ENCODE measurements at regions not wholly inside any gene's neighbourhood (a gene's known extent, or its start where the extent isn't known, plus 50 kb on each side); places are given as distances from the start of the nearest gene placed in this dataset.

GRCh38 chr2:120669121-120669952 lies 66.3 kb upstream of the GLI2 start:
- Histone ChIP-seq H2AFZ (ENCODE audit: low read length) (no peak overlapping the region), H3K79me2 (ENCODE audit: insufficient read depth, low read length) (no peaks in the 10 kb centered on the region), H3K9me2 (ENCODE audit: low read depth, low read length) (no peaks in the 10 kb centered on the region), H3K27ac (ENCODE audit: low read depth, low read length, poor library complexity, severe bottlenecking) (no peak overlapping the region), H3K36me3 (ENCODE audit: insufficient read depth, low read length) (no peaks in the 10 kb centered on the region), H3K9me3 (ENCODE audit: low read length) (peaks cover 5% of the 10 kb centered on the region; the same call in 1 of the 2 replicates), H3F3A (ENCODE audit: insufficient read depth, low read length) (no peaks in the 10 kb centered on the region), H3K4me3 (ENCODE audit: low read depth, low read length, poor library complexity, severe bottlenecking) (no peak overlapping the region), H3K4me2 (ENCODE audit: low read length) (no peak overlapping the region), H3K9ac (ENCODE audit: low read length) (no peak overlapping the region), H3K4me1 (ENCODE audit: insufficient read depth, low read length, severe bottlenecking) (no peaks in the 10 kb centered on the region), H4K20me1 (ENCODE audit: insufficient read depth, low read length) (no peaks in the 10 kb centered on the region), H3K27me3 (ENCODE audit: insufficient read depth, low read length) (no peaks in the 10 kb centered on the region; the same call in 1 of the 2 replicates)
- TF ChIP-seq CTCF (IDR thresholded peaks at IDR 0.05; ENCODE audit: low read length): no peak
- TF ChIP-seq EZH2 (IDR thresholded peaks at IDR 0.05; ENCODE audit: borderline replicate concordance, low read length): no peak

GRCh38 chr2:120669971-120670370 lies 65.7 kb upstream of the GLI2 start:
- H3K27me3 ChIP-seq (ENCODE audit: insufficient read depth, low read length): no peaks in the 10 kb centered on the region; the same call in 1 of the 2 replicates
- TF ChIP-seq EZH2 (IDR thresholded peaks at IDR 0.05; ENCODE audit: borderline replicate concordance, low read length) (no peak), CTCF (IDR thresholded peaks at IDR 0.05; ENCODE audit: low read length) (no peak)
- H3K27ac ChIP-seq (ENCODE audit: low read depth, low read length, poor library complexity, severe bottlenecking): no peak overlapping the region
- H3K9me3 ChIP-seq (ENCODE audit: low read length): peaks cover 5% of the 10 kb centered on the region; the same call in 1 of the 2 replicates
- no peaks in the 10 kb centered on the region for H3K4me1 ChIP-seq (ENCODE audit: insufficient read depth, low read length, severe bottlenecking)
- H4K20me1 ChIP-seq (ENCODE audit: insufficient read depth, low read length): no peaks in the 10 kb centered on the region
- H3K79me2 ChIP-seq (ENCODE audit: insufficient read depth, low read length): no peaks in the 10 kb centered on the region
- no peak overlapping the region for H3K9ac ChIP-seq (ENCODE audit: low read length)
- no peak overlapping the region for H3K4me3 ChIP-seq (ENCODE audit: low read depth, low read length, poor library complexity, severe bottlenecking)
- H3F3A ChIP-seq (ENCODE audit: insufficient read depth, low read length): no peaks in the 10 kb centered on the region
- H3K36me3 ChIP-seq (ENCODE audit: insufficient read depth, low read length): no peaks in the 10 kb centered on the region
- no peaks in the 10 kb centered on the region for H3K9me2 ChIP-seq (ENCODE audit: low read depth, low read length)
- no peak overlapping the region for H2AFZ ChIP-seq (ENCODE audit: low read length)
- H3K4me2 ChIP-seq (ENCODE audit: low read length): no peak overlapping the region

GRCh38 chr2:120670371-120670770 lies 65.3 kb upstream of the GLI2 start:
- no peaks in the 10 kb centered on the region for H3F3A ChIP-seq (ENCODE audit: insufficient read depth, low read length)
- H3K9me2 ChIP-seq (ENCODE audit: low read depth, low read length): no peaks in the 10 kb centered on the region
- no peak overlapping the region for H3K4me2 ChIP-seq (ENCODE audit: low read length)
- H3K4me3 ChIP-seq (ENCODE audit: low read depth, low read length, poor library complexity, severe bottlenecking): no peak overlapping the region
- no peaks in the 10 kb centered on the region for H3K79me2 ChIP-seq (ENCODE audit: insufficient read depth, low read length)
- no peaks in the 10 kb centered on the region for H4K20me1 ChIP-seq (ENCODE audit: insufficient read depth, low read length)
- no peaks in the 10 kb centered on the region; the same call in 1 of the 2 replicates for H3K27me3 ChIP-seq (ENCODE audit: insufficient read depth, low read length)
- no peaks in the 10 kb centered on the region for H3K4me1 ChIP-seq (ENCODE audit: insufficient read depth, low read length, severe bottlenecking)
- TF ChIP-seq EZH2 (IDR thresholded peaks at IDR 0.05; ENCODE audit: borderline replicate concordance, low read length) (no peak), CTCF (IDR thresholded peaks at IDR 0.05; ENCODE audit: low read length) (no peak)
- no peak overlapping the region for H3K27ac ChIP-seq (ENCODE audit: low read depth, low read length, poor library complexity, severe bottlenecking)
- peaks cover 5% of the 10 kb centered on the region; the same call in 1 of the 2 replicates for H3K9me3 ChIP-seq (ENCODE audit: low read length)
- H3K36me3 ChIP-seq (ENCODE audit: insufficient read depth, low read length): no peaks in the 10 kb centered on the region
- H3K9ac ChIP-seq (ENCODE audit: low read length): no peak overlapping the region
- H2AFZ ChIP-seq (ENCODE audit: low read length): no peak overlapping the region

Measured in OCI-LY1 (cell line).